ENCODE measurements at regions not wholly inside any gene's neighbourhood (a gene's known extent, or its start where the extent isn't known, plus 50 kb on each side); places are given as distances from the start of the nearest gene placed in this dataset.
"Not testable (repeated sequence)": the region's sequence is repeated elsewhere in the genome, so short reads cannot be mapped to it uniquely, and the experiment has no call there.

- intact Hi-C loops (cut with DNase I, micrococcal nuclease): no loop called here
- no peak for ATAC-seq
- DNase-seq: no peak
Measured at GRCh38 chr3:25916321-25916720, 126.4 kb downstream of the OXSM start.

DNA sequence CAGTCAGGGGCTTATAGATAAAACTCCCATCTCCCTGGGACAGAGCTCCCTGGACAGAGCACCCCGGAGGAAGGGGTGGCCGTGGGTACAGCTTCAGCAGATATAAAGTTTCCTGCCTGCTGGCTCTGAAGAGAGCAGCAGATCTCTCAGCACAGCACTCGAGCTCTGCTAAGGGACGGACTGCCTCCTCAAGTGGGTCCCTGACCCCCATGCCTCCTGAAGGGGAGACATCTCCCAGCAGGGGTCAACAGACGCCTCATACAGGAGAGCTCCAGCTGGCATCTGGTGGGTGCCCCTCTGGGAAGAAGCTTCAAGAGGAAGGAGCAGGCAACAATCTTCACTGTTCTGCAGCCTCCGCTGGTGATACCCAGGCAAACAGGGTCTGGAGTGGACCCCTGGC lies 142.1 kb downstream of the OXSM start:
- DNase-seq; intact Hi-C loops (cut with DNase I, micrococcal nuclease); ATAC-seq: not testable (repeated sequence)

DNA sequence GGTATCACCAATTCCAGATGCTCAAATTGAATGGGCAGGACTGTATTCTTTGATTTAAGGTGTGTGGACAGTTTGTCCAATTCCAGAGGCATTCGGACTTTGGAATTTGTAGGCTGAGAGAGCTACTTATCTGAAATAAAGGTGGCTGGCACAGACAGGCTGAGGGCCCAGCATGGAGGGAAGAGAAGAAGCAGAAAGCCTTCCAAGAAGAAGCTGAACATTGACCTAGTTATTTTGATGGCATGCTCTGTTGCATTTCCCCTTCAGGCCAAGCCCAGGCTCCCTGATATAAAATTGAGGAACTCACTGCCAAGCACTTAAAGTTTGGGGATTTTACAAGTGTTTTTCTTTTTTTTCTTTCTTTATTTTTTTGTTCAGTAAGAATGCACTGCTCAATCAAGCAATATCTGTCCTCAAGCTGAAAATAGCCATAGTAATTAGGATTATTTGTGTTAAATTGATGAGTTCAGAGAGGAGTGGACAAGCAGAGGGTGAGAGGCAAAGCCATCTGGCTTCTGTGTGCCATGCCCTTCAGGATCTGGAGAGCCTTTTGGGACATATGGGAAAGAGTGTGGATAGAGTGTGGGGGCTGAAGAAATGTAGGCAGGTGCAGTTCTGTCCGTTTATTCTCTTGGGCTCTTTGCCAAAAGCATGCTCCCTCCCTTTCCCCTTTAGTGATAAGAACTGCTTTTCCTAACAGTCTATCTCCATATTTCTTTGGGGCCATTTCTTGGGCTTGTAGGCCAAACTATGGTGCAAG lies 148.9 kb downstream of the OXSM start:
- ATAC-seq (no peak), DNase-seq (no peak)
- intact Hi-C loops (cut with DNase I, micrococcal nuclease): no loop called here

- intact Hi-C loops (cut with DNase I, micrococcal nuclease): no loop called here
- ATAC-seq: no peak
Measured at GRCh38 chr3:25940935-25941334, 151.0 kb downstream of the OXSM start.

GRCh38 chr3:25944329-25944728 lies 154.4 kb downstream of the OXSM start:
- DNase-seq (no peak), ATAC-seq (no peak)
- intact Hi-C loops (cut with DNase I, micrococcal nuclease): no loop called here

More at GRCh38 chr3:25940935-25941334, 151.0 kb downstream of the OXSM start:
- no peak for DNase-seq

- DNase-seq (no peak), ATAC-seq (no peak)
- intact Hi-C loops (cut with DNase I, micrococcal nuclease): no loop called here
Measured at GRCh38 chr3:25945366-25945765, 155.5 kb downstream of the OXSM start.

DNA sequence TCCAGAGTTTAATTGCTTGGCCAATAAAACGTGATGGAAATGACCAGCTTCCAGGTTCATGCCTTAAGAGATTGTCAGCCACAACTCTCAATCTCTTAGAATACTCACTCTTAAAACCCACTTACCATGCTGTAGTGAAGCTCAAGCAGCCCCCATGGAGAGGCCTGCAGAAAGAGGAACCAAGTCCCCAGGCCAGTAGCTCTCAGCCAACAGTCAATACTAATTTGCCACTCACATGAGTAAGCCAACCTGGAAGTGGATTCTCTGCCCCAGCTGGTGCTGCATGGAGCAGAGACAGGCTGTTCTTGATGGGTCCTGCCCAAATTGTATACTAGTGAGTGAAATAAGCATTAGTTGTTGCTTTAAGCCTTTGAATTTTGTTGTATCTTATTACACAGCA lies 155.9 kb downstream of the OXSM start:
- ATAC-seq: no peak
- intact Hi-C loops (cut with DNase I, micrococcal nuclease): no loop called here
- DNase-seq: no peak

DNA sequence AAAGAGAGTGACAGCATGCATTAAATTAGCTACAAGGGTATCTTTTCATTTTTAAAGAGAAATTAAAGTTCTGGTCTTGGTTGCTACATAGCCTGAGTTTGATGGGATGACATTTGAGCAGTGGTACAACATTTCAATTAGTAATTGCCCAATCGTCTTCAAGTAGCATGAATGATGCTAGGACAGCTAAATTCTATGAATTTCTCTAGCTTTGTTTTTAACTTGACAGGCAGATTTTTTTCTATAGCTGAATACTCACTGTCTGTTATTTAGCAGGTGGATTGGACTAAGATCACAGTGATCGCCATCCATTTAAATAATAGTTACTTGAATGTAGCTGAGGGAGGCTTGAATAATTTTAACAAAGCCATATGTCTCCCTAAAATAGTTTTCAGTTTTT lies 162.2 kb downstream of the OXSM start:
- intact Hi-C loops (cut with DNase I, micrococcal nuclease): no loop called here
- ATAC-seq (no peak), DNase-seq (no peak)

GRCh38 chr3:25957026-25957425 lies 167.1 kb downstream of the OXSM start:
- ATAC-seq (no peak), DNase-seq (no peak)
- intact Hi-C loops (cut with DNase I, micrococcal nuclease): no loop called here

DNA sequence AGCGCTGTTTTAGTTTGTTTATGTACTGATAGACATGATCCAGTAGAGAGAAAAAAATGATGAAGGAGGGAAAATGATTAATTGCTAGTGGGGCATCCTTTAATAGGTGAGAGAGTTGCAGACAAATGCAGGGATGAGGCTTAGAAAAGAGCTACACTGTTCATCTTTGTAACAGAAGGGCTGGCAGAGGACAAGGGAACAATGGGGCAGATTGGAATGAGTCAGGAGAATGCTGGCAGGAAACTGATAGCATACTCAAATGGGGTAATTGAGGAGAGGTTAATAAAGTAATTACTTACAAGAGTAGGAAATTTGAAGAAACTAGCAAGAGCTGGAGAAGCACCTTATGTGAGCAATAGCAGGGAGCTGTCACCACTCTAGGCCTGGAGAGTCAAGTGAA lies 170.9 kb downstream of the OXSM start:
- intact Hi-C loops (cut with DNase I, micrococcal nuclease): no loop called here
- no peak for DNase-seq
- no peak for ATAC-seq

GRCh38 chr3:25962255-25962654 lies 172.4 kb downstream of the OXSM start:
- no peak for DNase-seq
- intact Hi-C loops (cut with DNase I, micrococcal nuclease): no loop called here
- no peak for ATAC-seq

DNA sequence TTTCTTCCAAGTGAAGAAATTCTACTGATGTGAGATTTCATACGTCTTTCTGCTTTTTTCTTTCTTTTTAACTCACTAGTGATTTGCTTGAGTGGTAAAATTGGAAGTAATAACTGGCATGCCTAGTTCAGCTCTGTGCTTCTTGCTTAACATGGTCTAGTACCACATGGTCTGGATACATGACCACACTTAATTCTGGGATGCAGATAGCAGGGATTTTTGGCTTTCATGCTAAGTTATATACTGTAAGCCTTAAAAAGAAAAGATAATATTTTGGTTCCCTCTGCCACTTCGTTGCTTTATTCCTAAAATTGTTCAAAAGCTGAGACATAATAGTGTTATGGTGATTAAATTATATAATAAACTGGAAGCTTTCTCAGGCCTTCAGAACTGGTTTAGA lies 174.3 kb downstream of the OXSM start:
- ATAC-seq (no peak), DNase-seq (no peak)
- intact Hi-C loops (cut with DNase I, micrococcal nuclease): no loop called here

GRCh38 chr3:25967385-25967784 lies 177.5 kb downstream of the OXSM start:
- intact Hi-C loops (cut with DNase I, micrococcal nuclease): no loop called here
- no peak for DNase-seq
- ATAC-seq: no peak

GRCh38 chr3:25971736-25972135 lies 181.8 kb downstream of the OXSM start:
- ATAC-seq: no peak
- intact Hi-C loops (cut with DNase I, micrococcal nuclease): no loop called here
- no peak for DNase-seq

DNA sequence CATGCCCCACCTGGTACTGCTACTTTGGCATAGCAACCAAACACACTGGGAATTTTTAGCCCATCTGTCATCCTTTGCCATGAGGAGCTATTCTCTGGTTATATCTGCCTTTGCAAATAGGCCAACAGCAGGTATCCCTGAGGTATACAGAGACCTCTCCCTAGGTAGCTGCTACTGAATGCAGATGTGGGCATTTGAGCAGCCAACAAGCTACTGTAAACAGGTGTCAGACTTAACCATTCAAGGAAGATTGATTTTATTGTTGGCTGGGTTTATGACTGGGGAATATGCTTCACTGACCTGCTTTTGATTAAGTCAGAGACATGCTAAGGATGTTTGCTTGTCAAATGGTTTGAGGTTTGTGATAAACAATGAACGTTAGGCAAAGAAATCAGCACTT lies 183.2 kb downstream of the OXSM start:
- intact Hi-C loops (cut with DNase I, micrococcal nuclease): no loop called here
- ATAC-seq (no peak), DNase-seq (no peak)

- intact Hi-C loops (cut with DNase I, micrococcal nuclease): no loop called here
- DNase-seq (no peak), ATAC-seq (no peak)
Measured at GRCh38 chr3:25982756-25983155, 192.9 kb downstream of the OXSM start.

- intact Hi-C loops (cut with DNase I, micrococcal nuclease): no loop called here
- DNase-seq (no peak), ATAC-seq (no peak)
Measured at GRCh38 chr3:25985621-25986020, 195.7 kb downstream of the OXSM start.

DNA sequence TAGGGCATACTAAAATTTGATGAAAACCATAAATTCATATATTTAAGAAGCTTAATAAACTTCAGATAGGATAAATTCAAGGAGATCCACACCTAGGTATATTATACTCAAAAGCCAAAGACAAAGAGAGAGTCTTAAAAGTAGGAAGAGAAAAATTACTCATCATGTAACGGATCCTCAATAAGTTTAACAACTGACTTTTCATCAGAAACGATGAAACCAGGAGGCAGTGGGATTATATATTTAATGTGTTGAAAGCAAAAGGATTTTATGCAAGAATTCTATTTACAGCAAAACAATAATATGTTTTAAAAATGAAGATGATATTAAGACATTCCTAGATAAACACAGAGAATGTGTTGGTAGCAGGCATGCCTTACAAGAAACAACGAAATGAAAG lies 202.7 kb downstream of the OXSM start:
- intact Hi-C loops (cut with DNase I, micrococcal nuclease): no loop called here
- DNase-seq: no peak
- ATAC-seq: no peak

DNA sequence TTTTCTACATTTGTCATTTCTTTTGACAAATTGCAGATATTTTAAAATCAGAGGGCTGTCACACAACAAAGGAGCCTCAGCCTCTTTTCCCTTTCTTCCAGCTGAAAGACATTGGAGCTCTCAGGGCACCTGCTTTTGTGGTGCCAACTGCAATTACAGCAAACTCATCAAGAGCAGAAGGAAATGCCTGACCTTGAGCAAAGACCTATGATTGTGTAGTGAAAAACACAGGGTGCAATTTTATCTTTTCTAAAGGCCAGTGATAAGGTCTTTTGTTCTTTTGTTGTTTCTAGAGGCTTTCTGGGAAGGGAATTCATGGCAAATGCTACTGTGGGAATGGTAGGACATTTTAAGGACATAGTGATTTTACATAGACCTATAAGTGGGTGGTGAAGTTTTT lies 214.3 kb downstream of the OXSM start:
- no peak for DNase-seq
- ATAC-seq: no peak
- intact Hi-C loops (cut with DNase I, micrococcal nuclease): no loop called here

GRCh38 chr3:26011276-26011675 lies 221.4 kb downstream of the OXSM start:
- ATAC-seq: no peak
- intact Hi-C loops (cut with DNase I, micrococcal nuclease): no loop called here
- no peak for DNase-seq

- intact Hi-C loops (cut with DNase I, micrococcal nuclease): no loop called here
- ATAC-seq: no peak
- DNase-seq: no peak
Measured at GRCh38 chr3:26012241-26012745, 222.4 kb downstream of the OXSM start.

Measured in left colon (tissue), 2 donors.